IMR-90 (cell line): ENCODE measurements at regions not wholly inside any gene's neighbourhood (a gene's known extent, or its start where the extent isn't known, plus 50 kb on each side); places are given as distances from the start of the nearest gene placed in this dataset.
A peak's percentile ranks its signal among the peaks of the same experiment; 100 is the strongest.

Experiments used
- ATAC-seq: fragments of 200-7000 bp; cut with Tn5 transposase; 2 replicates; pipeline ENCODE4 v1.9.1; 2020; ENCODE audit warnings: low read depth, mild to moderate bottlenecking, moderate library complexity
- BruUV-seq: library from RNA; stranded (reverse); fragments of 400-500 nt; replicated peaks from 2 replicates; lab custom pipeline; 2021; lab: Mats Ljungman, UMichigan
- CTCF ChIA-PET: fragments of 300-600 bp; formaldehyde crosslinking; extraction: SDS; loops from one replicate; lab custom pipeline; 2021; ENCODE audit warnings: antibody characterized with exemption; lab: Yijun Ruan, JAX
- POLR2A ChIA-PET: fragments of 300-600 bp; sonication (Branson Sonifier 250); formaldehyde crosslinking; loops from one replicate; lab custom pipeline; 2022; ENCODE audit warnings: antibody characterized with exemption; ENCODE audit not compliant: unreplicated experiment; lab: Charles Lee
- DNase-seq: peaks from one replicate; pipeline ENCODE4 v3.0.0; 2013
- H2AFZ ChIP-seq: replicated peaks from 2 replicates; pipeline ENCODE3; 2013; ENCODE audit warnings: low read length, mild to moderate bottlenecking; ENCODE audit not compliant: poor library complexity
- H2AK5ac ChIP-seq: 2 replicates; pipeline ENCODE4 v1.6.1; 2013; ENCODE audit warnings: low read depth, low read length, inconsistent platforms
- H2AK9ac ChIP-seq: replicated peaks from 2 replicates; pipeline ENCODE3; 2013; ENCODE audit warnings: mild to moderate bottlenecking, low read depth, low read length, moderate library complexity; ENCODE audit not compliant: poor library complexity
- H2BK120ac ChIP-seq: 2 replicates; pipeline ENCODE4 v1.6.1; 2013; ENCODE audit warnings: low read depth, low read length, inconsistent platforms
- H2BK15ac ChIP-seq: 3 replicates; pipeline ENCODE4 v1.6.1; 2013; ENCODE audit warnings: low read depth, low read length, inconsistent platforms
- H2BK20ac ChIP-seq: 2 replicates; pipeline ENCODE4 v1.6.1; 2013; ENCODE audit warnings: low read depth, mild to moderate bottlenecking, inconsistent platforms, low read length, moderate library complexity
- H2BK5ac ChIP-seq: 2 replicates; pipeline ENCODE4 v1.6.1; 2013; ENCODE audit warnings: mild to moderate bottlenecking, low read depth, low read length, inconsistent platforms; ENCODE audit not compliant: poor library complexity, severe bottlenecking
- H3K14ac ChIP-seq: replicated peaks from 2 replicates; pipeline ENCODE4 v1.6.1; 2013; ENCODE audit warnings: low read depth, low read length, inconsistent platforms
- H3K18ac ChIP-seq: 2 replicates; pipeline ENCODE4 v1.6.1; 2013; ENCODE audit warnings: low read depth, low read length, control low read depth
- H3K23ac ChIP-seq: 2 replicates; pipeline ENCODE4 v1.6.1; 2013; ENCODE audit warnings: low read depth, low read length, inconsistent platforms
- H3K27ac ChIP-seq: 2 replicates; pipeline ENCODE4 v1.5.1; 2013; ENCODE audit warnings: mild to moderate bottlenecking, control low read depth, low read length; ENCODE audit not compliant: insufficient read depth
- H3K27me3 ChIP-seq: 2 replicates; pipeline ENCODE4 v1.6.1; 2013; ENCODE audit warnings: low read length; ENCODE audit not compliant: control insufficient read depth, insufficient read depth
- H3K36me3 ChIP-seq: 2 replicates; pipeline ENCODE4 v1.6.1; 2013; ENCODE audit warnings: low read length, mixed read lengths; ENCODE audit not compliant: control insufficient read depth, insufficient read depth
- H3K4ac ChIP-seq: 2 replicates; pipeline ENCODE4 v1.6.1; 2013; ENCODE audit warnings: low read depth, low read length, inconsistent platforms
- H3K4me1 ChIP-seq: 2 replicates; pipeline ENCODE4 v1.6.1; 2013; ENCODE audit warnings: low read length, mixed read lengths; ENCODE audit not compliant: control insufficient read depth, insufficient read depth
- H3K4me2 ChIP-seq: 2 replicates; pipeline ENCODE4 v1.6.1; 2013; ENCODE audit warnings: low read depth, mild to moderate bottlenecking, control low read depth, low read length, moderate library complexity
- H3K4me3 ChIP-seq: 2 replicates; pipeline ENCODE4 v1.5.1; 2013; ENCODE audit warnings: low read depth, mild to moderate bottlenecking, control low read depth, low read length, moderate library complexity; ENCODE audit not compliant: insufficient read depth
- H3K56ac ChIP-seq: 2 replicates; pipeline ENCODE4 v1.6.1; 2013; ENCODE audit warnings: low read length, inconsistent platforms; ENCODE audit not compliant: insufficient read depth; ENCODE audit errors: extremely low read depth
- H3K79me1 ChIP-seq, 2 experiments: 2 replicates each; pipeline ENCODE4 v1.6.1; 2013; ENCODE audit warnings: low read length in 2 of 2, inconsistent platforms in 1 of 2, low read depth in 1 of 2
- H3K9ac ChIP-seq: 2 replicates; pipeline ENCODE4 v1.6.1; 2013; ENCODE audit warnings: low read depth, low read length, control low read depth
- H3K9me1 ChIP-seq: 2 replicates; pipeline ENCODE4 v1.6.1; 2013; ENCODE audit warnings: low read length, inconsistent platforms; ENCODE audit not compliant: insufficient read depth
- H3K9me3 ChIP-seq: 2 replicates; pipeline ENCODE4 v1.6.1; 2013; ENCODE audit warnings: low read length; ENCODE audit not compliant: control insufficient read depth, insufficient read depth
- H4K20me1 ChIP-seq: 2 replicates; pipeline ENCODE4 v1.6.1; 2013; ENCODE audit warnings: low read length, inconsistent platforms; ENCODE audit not compliant: insufficient read depth
- H4K5ac ChIP-seq: 2 replicates; pipeline ENCODE4 v1.6.1; 2013; ENCODE audit warnings: mild to moderate bottlenecking, low read depth, low read length, control low read depth
- H4K8ac ChIP-seq, 2 experiments: 2 replicates each; pipeline ENCODE4 v1.6.1; 2013; ENCODE audit warnings: low read depth in 2 of 2, low read length in 2 of 2, control low read depth in 1 of 2, inconsistent platforms in 1 of 2
- H4K91ac ChIP-seq: 2 replicates; pipeline ENCODE4 v1.6.1; 2013; ENCODE audit warnings: low read depth, low read length, inconsistent platforms; ENCODE audit not compliant: insufficient read depth
- BHLHE40 ChIP-seq: fragments of 150-350 bp; IDR thresholded peaks from 2 replicates; pipeline ENCODE4 v1.6.1; 2016; ENCODE audit warnings: mild to moderate bottlenecking, low read depth, low read length
- CEBPB ChIP-seq: IDR thresholded peaks from 2 replicates; pipeline ENCODE4 v1.6.1; 2012; ENCODE audit warnings: low read depth, low read length, improper control_type of control experiment
- MAZ ChIP-seq: IDR thresholded peaks from 2 replicates; pipeline ENCODE4 v1.6.1; 2012; ENCODE audit warnings: low read depth, mild to moderate bottlenecking, low read length, improper control_type of control experiment, moderate library complexity, borderline replicate concordance
- POLR2A ChIP-seq: IDR thresholded peaks from 2 replicates; pipeline ENCODE4 v1.6.1; 2012; ENCODE audit warnings: mild to moderate bottlenecking, low read depth, low read length
- RCOR1 ChIP-seq: IDR thresholded peaks from 2 replicates; pipeline ENCODE4 v1.6.1; 2012; ENCODE audit warnings: mild to moderate bottlenecking, low read length, improper control_type of control experiment; ENCODE audit not compliant: insufficient replicate concordance
- WGBS, 2 experiments: methylation state at CpG; one replicate each; pipeline versions ENCODE4 v1.1.5 to v1.1.7; 2013; ENCODE audit warnings: missing lambda C conversion rate in 2 of 2; ENCODE audit not compliant: insufficient read length in 1 of 2; ENCODE audit errors: extremely low coverage in 2 of 2; 5-methylcytosine and 5-hydroxymethylcytosine counted together
- dilution Hi-C: fragments of 300-500 bp; cut with HindIII; formaldehyde crosslinking; loops from one replicate; pipeline ENCODE4 v1.14.3; 2018; ENCODE audit warnings: low sequenced_read_pairs; ENCODE audit not compliant: unreplicated experiment
- in situ Hi-C: fragments of 300-500 bp; cut with MboI; formaldehyde crosslinking; loops from 3 replicates; pipeline ENCODE4 v1.14.3; 2019; ENCODE audit warnings: low sequenced_read_pairs, inconsistent platforms, mixed read lengths
- intact Hi-C: fragments of 100-400 bp; cut with micrococcal nuclease; formaldehyde crosslinking; loops from 2 replicates; pipeline ENCODE4 v1.10.0; 2022

DNA sequence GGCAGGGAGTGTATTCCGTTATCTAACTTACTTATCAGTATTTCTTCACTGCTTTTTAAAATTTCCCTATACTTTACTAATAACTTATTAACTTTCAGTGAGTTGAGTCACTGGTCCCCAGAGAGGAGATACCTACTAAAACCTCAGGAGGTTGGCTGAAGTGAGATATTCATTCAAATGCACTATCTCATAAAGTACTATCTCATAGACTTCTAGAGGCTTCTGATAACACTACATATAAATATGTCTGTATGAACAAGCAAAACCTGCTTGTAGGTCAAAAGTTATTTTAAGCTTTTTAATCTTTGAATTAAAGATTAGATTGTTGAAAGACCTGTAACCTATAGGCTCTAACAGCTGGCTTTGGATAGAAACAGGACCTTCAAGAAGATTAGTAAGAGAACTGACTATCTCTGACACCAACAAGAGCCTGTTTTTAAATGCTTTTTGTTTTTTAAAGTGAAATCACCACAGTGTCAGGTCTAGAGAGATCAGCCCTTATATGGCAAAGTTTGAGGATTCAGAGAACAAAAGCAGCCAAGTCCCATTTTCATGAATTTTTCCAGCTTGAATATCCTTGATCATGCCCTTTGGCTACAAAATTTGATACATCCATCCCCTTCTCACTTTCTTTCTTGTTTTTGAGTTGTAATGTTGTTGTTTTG lies 242.2 kb downstream of the ARL4A start:
- H3K27ac ChIP-seq = no peak overlapping the region
- ChIA-PET CTCF (no interaction called here), POLR2A (no interaction called here)
- TF ChIP-seq POLR2A (no peak), MAZ (no peak), CEBPB (no peak), RCOR1 (no peak), BHLHE40 (no peak)
- no peak overlapping the region for H2BK20ac ChIP-seq
- no peak overlapping the region for H4K5ac ChIP-seq
- no peak for DNase-seq
- H4K8ac ChIP-seq = no peak overlapping the region
- peak; percentile 14; the same call in 1 of the 2 replicates for ATAC-seq
- no peak overlapping the region for H3K9ac ChIP-seq
- no peak overlapping the region for H2BK120ac ChIP-seq
- H2BK5ac ChIP-seq = no peak overlapping the region
- no peak overlapping the region for H2BK15ac ChIP-seq
- no peak overlapping the region for H3K56ac ChIP-seq
- no peaks in the 10 kb centered on the region for H3K79me1 ChIP-seq
- WGBS, 2 experiments = no CpG with 5 or more reads among the region's 1 CpG
- intact Hi-C loops = loop anchor here (1.0 kb wide), 1 partner anchor 47 kb away; no protein-coding TSS in a partner anchor
- BruUV-seq = no TSS peak
- H2AK5ac ChIP-seq = no peak overlapping the region
- H3K4me1 ChIP-seq = no peaks in the 10 kb centered on the region
- no peak overlapping the region for H3K4ac ChIP-seq
- no peaks in the 10 kb centered on the region for H4K20me1 ChIP-seq
- H3K4me3 ChIP-seq = no peak overlapping the region
- no peak overlapping the region for H2AK9ac ChIP-seq
- no peak overlapping the region; the same call in 1 of the 2 replicates for H3K18ac ChIP-seq
- no peak overlapping the region for H4K91ac ChIP-seq
- H3K9me3 ChIP-seq = no peaks in the 10 kb centered on the region
- no peak overlapping the region for H2AFZ ChIP-seq
- in situ Hi-C loops = no loop called here
- no peak overlapping the region for H3K23ac ChIP-seq
- no peaks in the 10 kb centered on the region for H3K9me1 ChIP-seq
- H3K14ac ChIP-seq = no peak overlapping the region
- dilution Hi-C loops = no loop called here
- no peaks in the 10 kb centered on the region for H3K27me3 ChIP-seq
- no peak overlapping the region for H3K4me2 ChIP-seq
- no peaks in the 10 kb centered on the region for H3K36me3 ChIP-seq
